ENCODE measurements at regions not wholly inside any gene's neighbourhood (a gene's known extent, or its start where the extent isn't known, plus 50 kb on each side); places are given as distances from the start of the nearest gene placed in this dataset.

DNA sequence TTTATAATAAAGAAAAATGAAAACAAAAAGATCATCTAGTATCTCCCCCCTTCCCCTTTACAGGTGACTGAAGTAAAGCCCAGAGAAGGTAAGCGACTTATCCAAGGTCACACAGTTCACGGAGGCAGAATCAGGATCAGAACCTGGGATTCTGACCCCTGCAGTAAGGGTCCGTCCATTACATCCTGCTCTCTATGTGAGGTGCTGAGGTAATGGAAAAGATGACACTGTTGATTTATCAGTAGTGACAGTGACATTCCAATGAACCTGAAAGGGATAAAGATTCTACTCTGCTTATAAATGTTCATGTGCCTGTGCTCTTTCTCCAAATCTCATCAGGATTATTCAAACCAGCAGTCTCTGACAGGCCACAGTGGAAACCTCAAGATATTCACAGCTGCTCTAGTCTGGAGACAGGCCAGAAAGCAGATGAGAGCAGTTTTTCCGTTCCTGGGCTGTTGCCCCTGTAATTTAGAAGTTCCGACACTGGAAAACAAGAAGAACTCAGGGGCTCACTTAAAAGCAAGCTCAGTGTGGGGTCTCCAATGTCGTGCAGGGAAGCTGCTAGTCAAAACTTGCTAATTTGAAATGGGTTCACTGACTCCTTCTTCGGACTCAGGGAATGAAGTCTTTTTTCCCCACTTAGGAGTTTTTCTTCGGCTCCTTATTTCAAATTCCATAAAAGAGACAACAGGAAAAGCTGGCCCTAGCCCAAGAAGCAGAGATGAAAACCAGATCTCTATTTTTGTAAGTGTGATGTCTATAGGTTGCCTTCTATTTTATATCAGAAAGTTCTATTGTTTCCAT lies 131.8 kb upstream of the EEA1 start:
- Histone ChIP-seq H3K9me3 (no peaks in the 10 kb centered on the region), H3K4me3 (no peak overlapping the region), H3K4me1 (replicated peaks) (no peaks in the 10 kb centered on the region), H3K36me3 (no peaks in the 10 kb centered on the region), H3K27me3 (replicated peaks; ENCODE audit: insufficient read depth) (no peaks in the 10 kb centered on the region), H3K27ac (peak overlapping the region in 1 of 2 donors; percentile 12)
- DNase-seq (ENCODE audit: low spot score): no peak
- WGBS: 43% methylated on average over 8 of the region's 8 CpGs
- TF ChIP-seq POLR2A (IDR thresholded peaks at IDR 0.05): no peak
- TF ChIP-seq, protein P1, sequence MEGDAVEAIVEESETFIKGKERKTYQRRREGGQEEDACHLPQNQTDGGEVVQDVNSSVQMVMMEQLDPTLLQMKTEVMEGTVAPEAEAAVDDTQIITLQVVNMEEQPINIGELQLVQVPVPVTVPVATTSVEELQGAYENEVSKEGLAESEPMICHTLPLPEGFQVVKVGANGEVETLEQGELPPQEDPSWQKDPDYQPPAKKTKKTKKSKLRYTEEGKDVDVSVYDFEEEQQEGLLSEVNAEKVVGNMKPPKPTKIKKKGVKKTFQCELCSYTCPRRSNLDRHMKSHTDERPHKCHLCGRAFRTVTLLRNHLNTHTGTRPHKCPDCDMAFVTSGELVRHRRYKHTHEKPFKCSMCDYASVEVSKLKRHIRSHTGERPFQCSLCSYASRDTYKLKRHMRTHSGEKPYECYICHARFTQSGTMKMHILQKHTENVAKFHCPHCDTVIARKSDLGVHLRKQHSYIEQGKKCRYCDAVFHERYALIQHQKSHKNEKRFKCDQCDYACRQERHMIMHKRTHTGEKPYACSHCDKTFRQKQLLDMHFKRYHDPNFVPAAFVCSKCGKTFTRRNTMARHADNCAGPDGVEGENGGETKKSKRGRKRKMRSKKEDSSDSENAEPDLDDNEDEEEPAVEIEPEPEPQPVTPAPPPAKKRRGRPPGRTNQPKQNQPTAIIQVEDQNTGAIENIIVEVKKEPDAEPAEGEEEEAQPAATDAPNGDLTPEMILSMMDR (IDR thresholded peaks at IDR 0.05): no peak
- no peak for TF ChIP-seq POLR2AphosphoS5 (IDR thresholded peaks at IDR 0.05)
- intact Hi-C loops (cut with DNase I): no loop called here

DNA sequence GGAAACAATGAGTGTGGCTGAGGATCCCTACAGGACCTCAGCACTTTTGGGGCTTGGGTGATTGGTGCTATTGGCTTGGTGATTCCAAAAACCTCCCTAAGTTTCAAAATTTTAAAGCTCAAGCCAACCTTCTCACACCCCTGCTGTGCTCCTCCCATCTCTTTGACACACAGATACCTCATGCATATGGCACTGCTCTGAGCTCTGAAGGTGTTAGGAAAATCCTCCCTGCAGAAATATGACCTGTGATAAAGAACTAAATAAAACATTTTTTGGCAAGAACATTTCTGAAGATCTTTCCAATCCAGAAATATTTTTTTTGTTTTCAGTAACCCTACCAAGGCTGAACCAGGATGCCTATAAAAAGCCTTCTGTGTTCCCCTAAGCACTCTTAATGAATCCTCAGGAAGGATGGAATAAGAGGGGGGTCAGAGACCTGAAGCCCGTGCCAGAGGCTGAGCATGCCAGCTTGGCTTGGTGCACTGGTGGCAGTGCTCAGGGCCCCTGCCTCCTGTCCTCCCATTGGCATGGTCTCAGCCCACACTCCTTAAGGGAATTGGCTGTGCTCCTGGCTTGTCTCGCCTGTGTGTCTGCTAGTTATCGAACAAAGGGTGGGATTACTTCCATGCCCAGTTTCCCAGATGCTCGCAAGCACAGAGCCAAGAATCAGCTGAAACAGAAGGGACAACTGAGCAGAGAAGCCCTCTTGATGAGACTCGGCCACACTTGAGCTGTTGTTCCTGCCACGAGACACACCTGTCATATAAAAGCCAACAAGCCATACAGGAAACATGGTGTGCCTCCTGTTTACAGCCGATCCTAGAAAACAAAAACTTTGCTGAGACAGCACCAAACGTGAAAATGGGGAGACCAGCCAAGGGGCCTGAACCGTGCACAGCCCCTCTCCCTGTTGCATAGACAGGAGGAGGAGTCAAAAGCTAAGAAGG lies 132.7 kb upstream of the EEA1 start:
- DNase-seq (ENCODE audit: low spot score): peak; percentile 9
- H3K27ac ChIP-seq: no peak overlapping the region
- TF ChIP-seq POLR2AphosphoS5 (IDR thresholded peaks at IDR 0.05): peak; percentile 20
- TF ChIP-seq, protein P1 (IDR thresholded peaks at IDR 0.05): no peak
- intact Hi-C loops (cut with DNase I): no loop called here
- no peak overlapping the region for H3K4me3 ChIP-seq
- 12% methylated on average over 9 of the region's 9 CpGs for WGBS
- H3K36me3 ChIP-seq: no peaks in the 10 kb centered on the region
- H3K9me3 ChIP-seq: no peaks in the 10 kb centered on the region
- no peaks in the 10 kb centered on the region for H3K4me1 ChIP-seq (replicated peaks)
- H3K27me3 ChIP-seq (replicated peaks; ENCODE audit: insufficient read depth): no peaks in the 10 kb centered on the region

DNA sequence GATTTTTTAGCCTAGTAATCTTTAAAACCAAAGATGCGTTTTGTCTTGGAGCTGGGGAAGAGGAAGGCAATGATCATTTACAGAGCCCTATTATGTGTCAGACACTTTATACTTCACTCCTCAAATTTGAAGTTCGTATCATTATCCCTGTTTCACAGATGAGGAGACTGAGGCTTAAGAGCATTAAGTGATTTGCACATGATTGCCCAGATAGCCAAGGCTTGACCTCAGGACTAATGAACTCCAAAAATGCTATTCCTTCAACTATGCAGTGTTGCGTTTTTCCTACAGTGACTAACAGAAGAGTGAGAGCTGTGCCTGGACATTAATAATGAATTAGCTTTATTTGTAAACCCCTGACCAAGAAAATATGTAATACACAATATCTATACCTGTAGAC lies 136.8 kb upstream of the EEA1 start:
- intact Hi-C loops (cut with DNase I): no loop called here
- no peaks in the 10 kb centered on the region for H3K27me3 ChIP-seq (replicated peaks; ENCODE audit: insufficient read depth)
- H3K9me3 ChIP-seq: no peaks in the 10 kb centered on the region
- 92% methylated on average over 3 of the region's 3 CpGs for WGBS
- no peaks in the 10 kb centered on the region for H3K36me3 ChIP-seq
- no peaks in the 10 kb centered on the region for H3K4me1 ChIP-seq (replicated peaks)
- no peak for DNase-seq (ENCODE audit: low spot score)
- H3K27ac ChIP-seq: no peak overlapping the region
- TF ChIP-seq, protein P1 (IDR thresholded peaks at IDR 0.05): no peak
- TF ChIP-seq POLR2A (IDR thresholded peaks at IDR 0.05) (no peak), POLR2AphosphoS5 (IDR thresholded peaks at IDR 0.05) (no peak)
- no peak overlapping the region for H3K4me3 ChIP-seq

DNA sequence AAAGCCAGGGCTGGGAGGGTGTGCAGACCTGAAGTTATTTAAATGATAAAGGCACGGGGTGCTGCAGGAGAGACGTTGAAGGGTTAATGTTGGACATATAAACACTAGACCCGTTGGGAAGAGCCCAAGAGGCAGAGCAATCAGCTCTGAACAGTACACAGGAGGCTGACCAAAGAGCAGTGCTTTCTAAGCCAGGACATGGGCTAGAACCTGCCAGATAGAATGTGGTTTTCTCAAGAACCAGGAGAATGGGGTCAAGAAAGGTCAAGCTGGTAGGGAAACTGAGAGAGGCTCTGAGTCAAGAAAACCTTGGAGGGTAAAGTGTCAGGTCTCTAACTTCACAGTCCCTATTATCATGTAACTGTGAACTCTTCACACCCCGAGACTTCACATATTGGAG lies 143.2 kb upstream of the EEA1 start:
- no peak overlapping the region for H3K4me3 ChIP-seq
- WGBS: 64% methylated on average over 4 of the region's 4 CpGs
- H3K4me1 ChIP-seq (replicated peaks): no peaks in the 10 kb centered on the region
- H3K9me3 ChIP-seq: no peaks in the 10 kb centered on the region
- H3K27ac ChIP-seq: no peak overlapping the region
- H3K27me3 ChIP-seq (replicated peaks; ENCODE audit: insufficient read depth): no peaks in the 10 kb centered on the region
- intact Hi-C loops (cut with DNase I): no loop called here
- TF ChIP-seq POLR2AphosphoS5 (IDR thresholded peaks at IDR 0.05) (no peak), POLR2A (IDR thresholded peaks at IDR 0.05) (no peak)
- TF ChIP-seq, protein P1 (IDR thresholded peaks at IDR 0.05): no peak
- H3K36me3 ChIP-seq: no peaks in the 10 kb centered on the region
- no peak for DNase-seq (ENCODE audit: low spot score)
